ENCODE measurements at regions not wholly inside any gene's neighbourhood (a gene's known extent, or its start where the extent isn't known, plus 50 kb on each side); places are given as distances from the start of the nearest gene placed in this dataset.

- Histone ChIP-seq H3K36me3 (ENCODE audit: insufficient read depth, low read length) (no peaks in the 10 kb centered on the region), H3K4me3 (ENCODE audit: low read length, poor library complexity, severe bottlenecking) (no peak overlapping the region), H3F3A (ENCODE audit: low read depth) (no peaks in the 10 kb centered on the region), H3K27me3 (ENCODE audit: insufficient read depth, low read length, poor library complexity, severe bottlenecking) (no peaks in the 10 kb centered on the region), H3K4me1 (ENCODE audit: insufficient read depth, low read length, poor library complexity, severe bottlenecking) (no peaks in the 10 kb centered on the region), H3K9me2 (replicated peaks; ENCODE audit: low read depth, low read length) (no peaks in the 10 kb centered on the region), H2AFZ (ENCODE audit: low read length) (no peak overlapping the region), H3K79me2 (ENCODE audit: insufficient read depth, low read length) (no peaks in the 10 kb centered on the region), H3K9ac (ENCODE audit: low read depth, low read length, poor library complexity, severe bottlenecking) (no peak overlapping the region), H3K4me2 (ENCODE audit: low read depth, low read length, poor library complexity, severe bottlenecking) (no peak overlapping the region), H3K9me3 (ENCODE audit: insufficient read depth, low read depth, low read length) (no peaks in the 10 kb centered on the region), H4K20me1 (ENCODE audit: insufficient read depth, low read length, poor library complexity, severe bottlenecking) (no peaks in the 10 kb centered on the region)
- TF ChIP-seq EZH2phosphoT487 (IDR thresholded peaks at IDR 0.05; ENCODE audit: borderline replicate concordance): no peak
Measured at GRCh38 chr4:162610116-162610515, 446.3 kb upstream of the FSTL5 start.

- Histone ChIP-seq H4K20me1 (ENCODE audit: insufficient read depth, low read length, poor library complexity, severe bottlenecking) (no peaks in the 10 kb centered on the region), H3F3A (ENCODE audit: low read depth) (no peaks in the 10 kb centered on the region), H3K9me3 (ENCODE audit: insufficient read depth, low read depth, low read length) (no peaks in the 10 kb centered on the region), H3K4me1 (ENCODE audit: insufficient read depth, low read length, poor library complexity, severe bottlenecking) (no peaks in the 10 kb centered on the region), H3K79me2 (ENCODE audit: insufficient read depth, low read length) (no peaks in the 10 kb centered on the region), H3K36me3 (ENCODE audit: insufficient read depth, low read length) (no peaks in the 10 kb centered on the region), H2AFZ (ENCODE audit: low read length) (no peak overlapping the region), H3K4me3 (ENCODE audit: low read length, poor library complexity, severe bottlenecking) (no peak overlapping the region), H3K4me2 (ENCODE audit: low read depth, low read length, poor library complexity, severe bottlenecking) (no peak overlapping the region), H3K9ac (ENCODE audit: low read depth, low read length, poor library complexity, severe bottlenecking) (no peak overlapping the region), H3K27me3 (ENCODE audit: insufficient read depth, low read length, poor library complexity, severe bottlenecking) (no peaks in the 10 kb centered on the region), H3K9me2 (replicated peaks; ENCODE audit: low read depth, low read length) (no peaks in the 10 kb centered on the region)
- TF ChIP-seq EZH2phosphoT487 (IDR thresholded peaks at IDR 0.05; ENCODE audit: borderline replicate concordance): no peak
Measured at GRCh38 chr4:162586266-162586665, 422.5 kb upstream of the FSTL5 start.

- Histone ChIP-seq H3K27me3 (ENCODE audit: insufficient read depth, low read length, poor library complexity, severe bottlenecking) (no peaks in the 10 kb centered on the region), H3F3A (ENCODE audit: low read depth) (no peaks in the 10 kb centered on the region), H3K79me2 (ENCODE audit: insufficient read depth, low read length) (no peaks in the 10 kb centered on the region), H4K20me1 (ENCODE audit: insufficient read depth, low read length, poor library complexity, severe bottlenecking) (no peaks in the 10 kb centered on the region), H3K36me3 (ENCODE audit: insufficient read depth, low read length) (no peaks in the 10 kb centered on the region), H3K4me2 (ENCODE audit: low read depth, low read length, poor library complexity, severe bottlenecking) (no peak overlapping the region), H2AFZ (ENCODE audit: low read length) (no peak overlapping the region), H3K9me3 (ENCODE audit: insufficient read depth, low read depth, low read length) (no peaks in the 10 kb centered on the region), H3K4me3 (ENCODE audit: low read length, poor library complexity, severe bottlenecking) (no peak overlapping the region), H3K9ac (ENCODE audit: low read depth, low read length, poor library complexity, severe bottlenecking) (no peak overlapping the region), H3K4me1 (ENCODE audit: insufficient read depth, low read length, poor library complexity, severe bottlenecking) (no peaks in the 10 kb centered on the region), H3K9me2 (replicated peaks; ENCODE audit: low read depth, low read length) (no peaks in the 10 kb centered on the region)
- TF ChIP-seq CTCF (conservative IDR thresholded peaks at IDR 0.05; ENCODE audit: low read length) (no peak), EZH2phosphoT487 (IDR thresholded peaks at IDR 0.05; ENCODE audit: borderline replicate concordance) (no peak)
Measured at GRCh38 chr4:162582180-162582579, 418.4 kb upstream of the FSTL5 start.

GRCh38 chr4:162565730-162566129 is 401.9 kb upstream of the FSTL5 start:
- no peaks in the 10 kb centered on the region for H3K27me3 ChIP-seq (ENCODE audit: insufficient read depth, low read length, poor library complexity, severe bottlenecking)
- H3F3A ChIP-seq (ENCODE audit: low read depth): no peaks in the 10 kb centered on the region
- H4K20me1 ChIP-seq (ENCODE audit: insufficient read depth, low read length, poor library complexity, severe bottlenecking): no peaks in the 10 kb centered on the region
- H3K4me2 ChIP-seq (ENCODE audit: low read depth, low read length, poor library complexity, severe bottlenecking): no peak overlapping the region
- TF ChIP-seq EZH2phosphoT487 (IDR thresholded peaks at IDR 0.05; ENCODE audit: borderline replicate concordance) (no peak), CTCF (conservative IDR thresholded peaks at IDR 0.05; ENCODE audit: low read length) (no peak)
- no peaks in the 10 kb centered on the region for H3K4me1 ChIP-seq (ENCODE audit: insufficient read depth, low read length, poor library complexity, severe bottlenecking)
- no peaks in the 10 kb centered on the region for H3K79me2 ChIP-seq (ENCODE audit: insufficient read depth, low read length)
- no peaks in the 10 kb centered on the region for H3K9me3 ChIP-seq (ENCODE audit: insufficient read depth, low read depth, low read length)
- no peak overlapping the region for H3K9ac ChIP-seq (ENCODE audit: low read depth, low read length, poor library complexity, severe bottlenecking)
- H3K9me2 ChIP-seq (replicated peaks; ENCODE audit: low read depth, low read length): no peaks in the 10 kb centered on the region
- H3K36me3 ChIP-seq (ENCODE audit: insufficient read depth, low read length): no peaks in the 10 kb centered on the region
- no peak overlapping the region for H3K4me3 ChIP-seq (ENCODE audit: low read length, poor library complexity, severe bottlenecking)
- no peak overlapping the region for H2AFZ ChIP-seq (ENCODE audit: low read length)

All from Loucy (cell line).